Suprapubic skin (tissue), 3 donors: ENCODE measurements at regions not wholly inside any gene's neighbourhood (a gene's known extent, or its start where the extent isn't known, plus 50 kb on each side); places are given as distances from the start of the nearest gene placed in this dataset.

Source experiments
- CTCF ChIP-seq, 2 donors: fragments of 200-600 bp in 1 of 2; fragments of 450-650 bp in 1 of 2; sonication (generic) in 1 of 2; IDR thresholded peaks; one replicate each; pipeline ENCODE4 v1.5.1; 2016 to 2019; ENCODE audit warnings: antibody characterized with exemption in 2 of 2, mild to moderate bottlenecking in 1 of 2, moderate library complexity in 1 of 2
- EP300 ChIP-seq: sonication (generic); formaldehyde crosslinking; IDR thresholded peaks from one replicate; pipeline ENCODE4 v1.6.1; 2017; ENCODE audit warnings: antibody characterized with exemption
- POLR2A ChIP-seq, 2 donors: fragments of 450-650 bp; IDR thresholded peaks; one replicate each; pipeline ENCODE4 v1.6.1; 2017; ENCODE audit warnings: antibody characterized with exemption in 2 of 2, mild to moderate bottlenecking in 2 of 2, moderate library complexity in 2 of 2

GRCh38 chr13:79682164-79682563 lies 201.2 kb downstream of the NDFIP2 start:
- TF ChIP-seq EP300 (no peak), CTCF (IDR thresholded peaks at IDR 0.05) (no peak), POLR2A (IDR thresholded peaks at IDR 0.05) (no peak)
